Karpas-422 (cell line): ENCODE measurements at regions not wholly inside any gene's neighbourhood (a gene's known extent, or its start where the extent isn't known, plus 50 kb on each side); places are given as distances from the start of the nearest gene placed in this dataset.
"Not testable (repeated sequence)": the region's sequence is repeated elsewhere in the genome, so short reads cannot be mapped to it uniquely, and the experiment has no call there.

Source experiments
- DNase-seq: peaks from one replicate; pipeline ENCODE4 v3.0.0-alpha.2; 2015
- H2AFZ ChIP-seq: fragments of 200-600 bp; sonication (generic); 2 replicates; pipeline ENCODE4 v1.6.1; 2014; ENCODE audit warnings: antibody characterized with exemption, low read length, mixed read lengths
- H3K27ac ChIP-seq: fragments of 200-600 bp; sonication (generic); 2 replicates; pipeline ENCODE4 v1.5.1; 2014; ENCODE audit warnings: mild to moderate bottlenecking, low read length, moderate library complexity
- H3K27me3 ChIP-seq: fragments of 200-600 bp; sonication (generic); 2 replicates; pipeline ENCODE4 v1.6.1; 2014; ENCODE audit warnings: low read length, mixed read lengths
- H3K36me3 ChIP-seq: fragments of 200-600 bp; sonication (generic); 2 replicates; pipeline ENCODE4 v1.6.1; 2014; ENCODE audit warnings: low read length, mixed read lengths; ENCODE audit not compliant: insufficient read depth
- H3K4me1 ChIP-seq: fragments of 200-600 bp; sonication (generic); 2 replicates; pipeline ENCODE4 v1.6.1; 2014; ENCODE audit warnings: mild to moderate bottlenecking, low read length, mixed read lengths
- H3K4me2 ChIP-seq: fragments of 200-600 bp; sonication (generic); 2 replicates; pipeline ENCODE4 v1.6.1; 2014; ENCODE audit warnings: low read length, low read depth, mild to moderate bottlenecking; ENCODE audit not compliant: poor library complexity, severe bottlenecking
- H3K4me3 ChIP-seq: fragments of 200-600 bp; sonication (generic); 2 replicates; pipeline ENCODE4 v1.5.1; 2014; ENCODE audit warnings: mild to moderate bottlenecking, antibody characterized with exemption, low read length, mixed read lengths
- H3K79me2 ChIP-seq: fragments of 200-600 bp; sonication (generic); 2 replicates; pipeline ENCODE4 v1.6.1; 2014; ENCODE audit warnings: mild to moderate bottlenecking, low read length, mixed read lengths
- H3K9ac ChIP-seq: fragments of 200-600 bp; sonication (generic); 2 replicates; pipeline ENCODE4 v1.6.0; 2014; ENCODE audit warnings: low read length
- H3K9me2 ChIP-seq: fragments of 200-600 bp; sonication (generic), shearing (Covaris generic); replicated peaks from 2 replicates; pipeline ENCODE4 v1.6.0; 2014; ENCODE audit warnings: mild to moderate bottlenecking, low read length, moderate library complexity; ENCODE audit not compliant: insufficient read depth
- H3K9me3 ChIP-seq: fragments of 300-700, 200-600 bp; sonication (generic); 2 replicates; pipeline ENCODE4 v1.6.1; 2014; ENCODE audit warnings: low read length, mixed read lengths
- H4K20me1 ChIP-seq: fragments of 200-600 bp; sonication (generic); 2 replicates; pipeline ENCODE4 v1.6.1; 2014; ENCODE audit warnings: mild to moderate bottlenecking, antibody characterized with exemption, low read length, low read depth; ENCODE audit not compliant: insufficient read depth

DNA sequence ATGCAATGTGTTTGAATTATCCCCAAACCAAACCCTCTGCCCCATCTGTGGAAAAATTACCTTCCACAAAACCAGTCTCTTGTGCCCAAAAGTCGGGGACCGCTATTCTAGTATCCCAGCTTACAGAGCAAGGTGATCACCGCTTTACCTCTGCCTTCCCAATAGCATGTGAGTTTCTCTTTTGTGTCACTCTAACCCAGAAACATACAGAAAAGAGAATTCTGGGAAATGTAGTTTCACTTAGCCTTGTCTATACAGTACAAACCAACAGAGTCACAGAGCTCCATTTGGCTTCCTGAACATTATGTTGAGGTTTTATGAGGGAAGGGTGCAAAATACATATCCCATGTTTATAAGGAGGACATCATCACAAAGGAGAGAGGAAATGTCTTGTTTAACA lies 260.3 kb upstream of the MINDY3 start:
- no peaks in the 10 kb centered on the region for H3K36me3 ChIP-seq
- no peaks in the 10 kb centered on the region for H3K79me2 ChIP-seq
- H3K4me2 ChIP-seq, result no peak overlapping the region
- no peaks in the 10 kb centered on the region for H3K9me3 ChIP-seq
- H3K9me2 ChIP-seq, result no peaks in the 10 kb centered on the region
- H3K4me3 ChIP-seq, result no peak overlapping the region
- H4K20me1 ChIP-seq, result no peaks in the 10 kb centered on the region
- no peak overlapping the region for H3K9ac ChIP-seq
- H2AFZ ChIP-seq, result no peak overlapping the region
- no peak overlapping the region for H3K27ac ChIP-seq
- no peaks in the 10 kb centered on the region for H3K27me3 ChIP-seq
- no peak for DNase-seq
- H3K4me1 ChIP-seq, result no peaks in the 10 kb centered on the region

DNA sequence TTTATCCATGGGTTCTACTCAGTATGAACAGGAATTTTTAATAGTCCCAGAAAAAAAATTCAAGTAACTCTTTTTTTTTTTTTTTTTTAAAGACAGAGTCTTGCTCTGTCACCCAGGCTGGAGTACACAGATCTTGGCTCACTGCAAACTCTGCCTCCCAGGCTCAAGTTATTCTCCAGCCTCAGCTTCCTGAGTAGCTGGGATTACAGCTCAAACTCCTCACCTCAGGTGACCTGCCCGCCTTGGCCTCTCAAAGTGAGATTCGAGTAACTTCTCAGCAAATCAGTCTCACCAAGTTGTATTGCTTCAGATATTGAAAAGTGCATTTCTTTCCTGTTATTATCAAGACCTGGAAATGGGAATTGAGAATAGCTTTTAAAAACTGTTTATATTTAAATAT lies 281.2 kb upstream of the MINDY3 start:
- Histone ChIP-seq H3K4me3 (no peak overlapping the region), H3K36me3 (no peaks in the 10 kb centered on the region), H3K4me2 (no peak overlapping the region), H3K9me2 (no peaks in the 10 kb centered on the region), H3K79me2 (no peaks in the 10 kb centered on the region), H3K4me1 (no peaks in the 10 kb centered on the region), H3K9ac (no peak overlapping the region), H3K9me3 (no peaks in the 10 kb centered on the region), H4K20me1 (no peaks in the 10 kb centered on the region), H2AFZ (no peak overlapping the region), H3K27me3 (no peaks in the 10 kb centered on the region), H3K27ac (no peak overlapping the region)
- DNase-seq, result no peak

DNA sequence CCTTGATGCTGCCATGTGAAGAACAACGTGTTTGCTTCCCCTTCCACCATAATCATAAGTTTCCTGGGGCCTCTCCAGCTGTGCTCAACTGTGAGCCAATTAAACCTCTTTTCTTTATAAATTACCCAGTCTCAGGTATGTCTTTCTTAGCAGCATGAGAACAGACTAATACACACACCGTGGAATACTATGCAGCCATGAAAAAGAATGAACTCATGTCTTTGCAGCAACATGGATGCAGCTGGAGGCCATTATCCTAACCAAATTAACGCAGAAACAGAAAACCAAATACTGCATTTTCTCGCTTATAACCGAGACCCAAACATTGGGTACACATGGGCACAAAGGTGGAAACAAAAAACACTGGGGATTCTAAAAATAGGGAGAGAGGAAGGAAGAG lies 286.7 kb upstream of the MINDY3 start:
- Histone ChIP-seq H3K79me2 (no peaks in the 10 kb centered on the region), H3K4me3 (no peak overlapping the region), H3K4me2 (no peak overlapping the region), H3K9me2 (no peaks in the 10 kb centered on the region), H3K4me1 (no peaks in the 10 kb centered on the region), H3K9me3 (no peaks in the 10 kb centered on the region; the same call in 1 of the 2 replicates), H2AFZ (no peak overlapping the region), H4K20me1 (no peaks in the 10 kb centered on the region), H3K27me3 (no peaks in the 10 kb centered on the region), H3K27ac (no peak overlapping the region), H3K36me3 (no peaks in the 10 kb centered on the region), H3K9ac (no peak overlapping the region)
- no peak for DNase-seq

DNA sequence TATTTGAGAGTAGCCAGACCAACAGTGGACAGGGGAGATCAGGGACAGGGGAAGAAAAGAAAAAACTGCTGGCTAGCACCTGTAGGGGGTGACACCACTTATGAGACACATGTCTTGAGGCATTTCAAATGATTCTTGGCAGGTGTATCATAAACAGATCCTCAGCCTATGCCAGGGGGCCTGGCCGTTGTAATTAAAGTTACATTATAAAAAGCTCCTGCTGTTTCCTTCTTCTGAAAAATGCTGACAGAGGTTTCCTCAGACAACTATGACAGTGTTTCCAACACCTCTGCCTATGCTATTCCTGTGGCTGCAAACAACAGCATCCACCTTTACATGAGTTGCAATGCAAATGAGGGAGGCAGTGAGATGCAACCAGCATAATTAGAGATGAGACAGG lies 281.0 kb upstream of the PTER start:
- Histone ChIP-seq H3K36me3 (no peaks in the 10 kb centered on the region), H3K4me2 (no peak overlapping the region), H3K27ac (no peak overlapping the region), H3K9ac (no peak overlapping the region), H3K4me1 (no peaks in the 10 kb centered on the region), H3K9me2 (no peaks in the 10 kb centered on the region), H3K9me3 (no peaks in the 10 kb centered on the region; the same call in 1 of the 2 replicates), H4K20me1 (no peaks in the 10 kb centered on the region), H3K79me2 (no peaks in the 10 kb centered on the region), H3K27me3 (no peaks in the 10 kb centered on the region), H2AFZ (no peak overlapping the region), H3K4me3 (no peak overlapping the region)
- no peak for DNase-seq

DNA sequence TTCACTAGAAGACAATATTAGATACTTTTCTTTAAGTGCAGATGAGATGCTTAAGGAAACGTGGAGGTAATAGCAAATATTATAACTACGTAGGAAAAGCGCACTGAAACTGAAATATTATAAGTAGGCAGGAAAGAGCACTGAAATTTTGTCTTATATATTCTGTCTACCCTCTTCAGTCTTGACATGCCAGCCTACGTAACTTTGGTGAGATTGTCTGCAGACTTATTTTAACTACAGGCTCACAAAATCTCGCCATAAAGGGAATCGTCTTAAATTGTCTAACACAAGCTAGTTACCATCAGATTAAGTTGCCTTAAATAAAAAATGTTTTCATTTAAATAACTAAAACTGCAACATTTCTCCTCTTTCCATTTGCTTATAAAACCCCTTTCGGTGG lies 280.1 kb upstream of the PTER start:
- no peak for DNase-seq
- H3K9me3 ChIP-seq, result no peaks in the 10 kb centered on the region
- H3K4me3 ChIP-seq, result no peak overlapping the region
- no peak overlapping the region for H2AFZ ChIP-seq
- no peaks in the 10 kb centered on the region for H3K9me2 ChIP-seq
- H3K36me3 ChIP-seq, result no peaks in the 10 kb centered on the region
- H3K4me2 ChIP-seq, result no peak overlapping the region
- no peaks in the 10 kb centered on the region for H4K20me1 ChIP-seq
- no peaks in the 10 kb centered on the region for H3K27me3 ChIP-seq
- H3K4me1 ChIP-seq, result no peaks in the 10 kb centered on the region
- no peak overlapping the region for H3K27ac ChIP-seq
- no peaks in the 10 kb centered on the region for H3K79me2 ChIP-seq
- no peak overlapping the region for H3K9ac ChIP-seq

DNA sequence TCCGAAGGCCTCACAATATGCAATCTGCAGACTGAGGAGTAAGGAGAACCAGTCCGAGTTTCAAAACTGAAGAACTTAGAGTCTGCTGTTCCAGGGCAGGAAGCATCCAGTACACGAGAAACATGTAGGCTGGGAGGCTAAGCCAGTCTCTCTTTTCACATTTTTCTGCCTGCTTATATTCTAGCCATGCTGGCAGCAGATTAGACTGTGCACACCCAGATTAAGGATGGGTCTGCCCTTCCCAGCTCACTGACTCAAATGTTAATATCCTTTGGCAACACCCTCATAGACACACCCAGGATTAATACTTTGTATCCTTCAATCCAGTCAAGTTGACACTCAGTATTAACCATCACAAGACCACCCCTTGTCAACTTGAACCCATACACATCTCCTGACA lies 271.7 kb upstream of the PTER start:
- not testable (repeated sequence) for H4K20me1 ChIP-seq, DNase-seq, H3K4me2 ChIP-seq, H3K9ac ChIP-seq, H2AFZ ChIP-seq, H3K4me3 ChIP-seq, H3K4me1 ChIP-seq, H3K27ac ChIP-seq, H3K9me2 ChIP-seq, H3K79me2 ChIP-seq, H3K36me3 ChIP-seq, H3K27me3 ChIP-seq
- H3K9me3 ChIP-seq, result peaks cover 11% of the 10 kb centered on the region

DNA sequence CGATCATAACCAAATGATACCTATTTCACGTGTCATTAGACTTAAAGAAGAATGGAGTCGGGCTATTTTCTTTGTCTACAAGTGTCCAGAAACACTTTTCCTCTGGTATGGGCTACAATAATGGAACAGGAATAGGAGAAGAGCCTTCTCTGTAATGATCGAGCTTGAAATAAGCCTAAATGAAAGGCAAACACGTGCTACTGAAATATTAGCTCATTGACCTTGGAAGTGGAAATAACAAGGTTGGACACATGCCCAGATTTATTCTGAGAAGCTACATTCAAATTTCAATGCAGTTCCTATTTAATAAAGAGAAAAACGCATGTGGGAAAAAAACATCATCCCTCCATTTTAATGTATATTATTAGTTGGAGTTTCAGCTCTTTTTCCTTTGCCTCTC lies 254.7 kb upstream of the PTER start:
- H3K4me1 ChIP-seq, result no peaks in the 10 kb centered on the region
- no peaks in the 10 kb centered on the region for H3K9me3 ChIP-seq
- no peak overlapping the region for H3K4me3 ChIP-seq
- no peaks in the 10 kb centered on the region for H3K9me2 ChIP-seq
- H3K9ac ChIP-seq, result no peak overlapping the region
- H3K36me3 ChIP-seq, result no peaks in the 10 kb centered on the region
- no peaks in the 10 kb centered on the region for H4K20me1 ChIP-seq
- H2AFZ ChIP-seq, result no peak overlapping the region
- no peaks in the 10 kb centered on the region for H3K27me3 ChIP-seq
- no peak for DNase-seq
- no peak overlapping the region for H3K4me2 ChIP-seq
- H3K79me2 ChIP-seq, result no peaks in the 10 kb centered on the region
- no peak overlapping the region for H3K27ac ChIP-seq

DNA sequence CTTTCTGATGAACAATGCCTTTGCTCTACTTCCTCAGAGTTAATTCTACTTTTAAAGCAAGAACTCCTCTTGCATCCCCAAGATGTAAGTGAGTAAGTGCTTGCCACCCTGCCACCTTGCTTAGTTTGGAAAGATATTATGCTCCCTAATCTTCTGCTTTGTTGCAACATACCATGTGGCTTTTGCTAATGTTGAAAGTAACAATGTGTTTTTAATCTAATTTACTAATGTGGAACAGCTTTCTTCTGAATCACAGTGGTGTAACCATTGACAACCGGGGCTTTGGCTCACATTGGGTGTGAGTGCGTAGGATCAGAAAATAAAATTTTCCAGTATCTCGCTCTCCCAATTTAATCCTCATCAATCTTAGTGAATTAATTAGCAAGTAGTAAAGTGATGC lies 254.1 kb upstream of the PTER start:
- Histone ChIP-seq H2AFZ (no peak overlapping the region), H3K79me2 (no peaks in the 10 kb centered on the region), H3K27ac (no peak overlapping the region), H3K9me2 (no peaks in the 10 kb centered on the region), H3K4me1 (no peaks in the 10 kb centered on the region), H3K9me3 (no peaks in the 10 kb centered on the region), H3K36me3 (no peaks in the 10 kb centered on the region), H3K27me3 (no peaks in the 10 kb centered on the region), H3K9ac (no peak overlapping the region), H3K4me3 (no peak overlapping the region), H4K20me1 (no peaks in the 10 kb centered on the region), H3K4me2 (no peak overlapping the region)
- no peak for DNase-seq

DNA sequence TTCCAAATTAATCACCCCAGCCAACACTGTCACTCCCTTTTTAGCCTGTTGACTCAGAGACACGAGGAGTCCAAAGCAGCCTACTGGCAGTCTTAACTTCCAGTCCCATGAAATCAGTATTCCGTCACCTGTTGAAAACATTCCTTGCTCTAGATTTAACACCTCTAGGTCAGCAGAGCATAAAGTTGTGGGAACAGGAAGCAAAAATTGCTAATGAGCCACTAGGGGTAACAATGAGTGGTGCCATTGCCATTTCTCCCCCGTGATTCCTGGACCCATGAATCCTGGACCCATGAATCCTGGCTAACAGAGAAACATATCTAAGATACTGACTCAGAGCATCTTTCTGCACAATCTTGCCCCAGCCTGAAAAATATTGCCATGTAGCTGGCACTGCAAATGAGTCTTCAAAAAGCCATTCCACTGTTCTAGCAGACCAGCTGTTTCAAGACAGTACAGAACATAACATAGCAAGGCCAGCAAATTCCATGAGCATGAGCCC lies 252.7 kb upstream of the PTER start:
- Histone ChIP-seq H4K20me1 (no peaks in the 10 kb centered on the region), H3K4me1 (no peaks in the 10 kb centered on the region), H3K27ac (no peak overlapping the region), H3K4me2 (no peak overlapping the region), H3K9me3 (no peaks in the 10 kb centered on the region), H3K4me3 (no peak overlapping the region), H3K9me2 (no peaks in the 10 kb centered on the region), H2AFZ (no peak overlapping the region), H3K27me3 (no peaks in the 10 kb centered on the region), H3K9ac (no peak overlapping the region), H3K79me2 (no peaks in the 10 kb centered on the region), H3K36me3 (no peaks in the 10 kb centered on the region)
- DNase-seq, result no peak
